NCI-H524 treated with DMSO at 0.1 percent for 48 hours (cell line): ENCODE measurements at regions not wholly inside any gene's neighbourhood (a gene's known extent, or its start where the extent isn't known, plus 50 kb on each side); places are given as distances from the start of the nearest gene placed in this dataset.

ENCODE experiments used
- DNase-seq: peaks from one replicate; lab custom pipeline; 2025; lab: John Stamatoyannopoulos, UW

GRCh38 chr5:167485061-167485774 is 806.2 kb upstream of the WWC1 start:
- DNase-seq, result no peak

DNA sequence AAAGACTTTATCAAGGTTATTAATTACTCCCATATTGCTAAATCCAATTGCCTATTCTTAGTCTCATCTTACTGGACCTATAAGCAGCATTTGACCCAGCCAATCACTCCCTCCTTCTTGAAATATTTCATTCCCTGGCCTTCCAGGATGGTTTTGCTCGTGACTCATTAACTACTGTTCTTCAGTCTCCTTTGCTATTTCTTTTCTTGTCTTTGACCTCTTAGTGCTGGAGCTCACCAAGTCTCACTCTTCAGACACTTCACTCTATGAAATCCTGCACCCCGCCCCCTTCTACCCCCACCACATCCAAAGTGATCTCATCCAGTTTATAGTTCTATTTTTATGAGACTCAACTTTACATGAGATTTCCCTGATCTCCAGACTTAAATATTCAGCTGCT is 803.1 kb upstream of the WWC1 start:
- no peak for DNase-seq

- DNase-seq, result no peak
Measured at GRCh38 chr5:167489202-167489601, 802.2 kb upstream of the WWC1 start.

GRCh38 chr5:167503926-167504720 is 787.3 kb upstream of the WWC1 start:
- DNase-seq, result no peak

DNA sequence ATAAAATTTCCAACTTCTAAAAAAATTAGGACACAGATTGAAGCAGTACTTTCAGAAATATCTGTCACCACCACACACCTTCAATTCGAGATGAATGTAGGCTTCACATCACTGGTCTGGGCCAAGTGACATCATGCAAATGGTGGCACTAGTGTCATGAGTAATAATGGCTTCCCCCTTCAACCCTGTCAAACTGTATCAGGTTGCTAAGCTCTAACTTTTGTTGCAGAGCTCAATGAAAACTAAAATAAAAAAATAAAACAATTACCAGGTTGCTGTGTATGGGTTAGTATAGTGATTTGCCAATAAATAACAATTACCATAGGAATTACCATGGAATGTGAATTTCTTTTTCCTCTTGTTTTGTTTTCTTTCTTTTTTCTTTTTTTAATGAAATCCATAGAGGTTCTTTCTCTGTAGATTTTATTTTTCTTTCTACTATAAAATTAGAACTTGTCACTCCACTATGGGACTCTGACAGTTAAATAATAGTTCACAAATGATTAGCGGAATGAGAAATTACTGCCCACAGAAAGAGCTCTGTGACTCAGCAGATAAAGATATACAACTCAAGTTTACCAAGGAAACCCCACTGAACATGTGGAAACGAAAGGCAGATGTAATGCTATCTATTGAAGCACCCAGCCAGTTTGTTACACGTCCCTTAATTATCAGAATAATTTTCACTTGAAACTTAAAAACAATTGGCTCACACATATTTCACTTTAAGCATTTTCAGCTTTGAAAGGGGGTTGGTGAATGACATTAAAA is 783.8 kb upstream of the WWC1 start:
- no peak for DNase-seq

- no peak for DNase-seq
Measured at GRCh38 chr5:167509076-167509475, 782.4 kb upstream of the WWC1 start.

DNA sequence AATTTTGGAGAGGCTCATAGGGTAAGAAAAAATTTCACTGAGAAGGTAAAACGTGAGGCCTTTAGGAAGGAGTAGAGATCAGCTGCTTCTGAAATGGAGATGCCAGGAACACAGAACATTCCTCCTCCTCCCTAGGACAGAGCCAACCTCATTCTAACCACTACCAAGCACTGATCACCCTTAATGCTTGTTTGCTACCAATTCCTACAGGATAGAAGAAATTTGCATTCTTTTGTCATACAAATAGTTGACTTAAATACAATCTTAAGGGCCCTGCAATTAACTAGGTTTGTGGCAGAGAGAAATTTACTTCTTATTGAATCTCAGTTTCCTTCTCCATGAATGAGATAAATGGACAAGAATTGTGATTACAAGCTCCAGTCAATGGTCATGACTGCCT is 780.2 kb upstream of the WWC1 start:
- DNase-seq, result no peak

GRCh38 chr5:167512111-167512510 is 779.3 kb upstream of the WWC1 start:
- DNase-seq, result no peak

DNA sequence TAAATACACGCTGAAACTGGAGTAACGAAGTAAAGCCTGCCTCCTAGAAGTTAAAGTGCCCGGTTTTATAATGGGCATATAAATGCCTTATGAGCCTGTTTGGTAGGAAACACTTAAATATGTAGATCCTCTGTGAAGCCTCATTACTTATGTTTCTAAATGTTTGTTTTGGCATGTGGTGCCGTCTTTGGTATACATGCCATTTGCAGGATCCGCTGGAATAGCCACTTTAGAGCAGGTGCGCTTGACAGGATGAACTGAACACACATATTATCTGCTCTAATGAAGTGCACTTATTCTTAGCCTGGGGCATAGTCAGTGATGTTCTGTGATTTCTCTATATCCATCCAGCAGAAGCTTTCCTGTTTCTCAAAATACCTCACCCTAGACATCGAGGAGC is 778.1 kb upstream of the WWC1 start:
- peak; percentile 7 for DNase-seq

- no peak for DNase-seq
Measured at GRCh38 chr5:167514461-167514860, 777.0 kb upstream of the WWC1 start.

- no peak for DNase-seq
Measured at GRCh38 chr5:167525004-167525403, 766.4 kb upstream of the WWC1 start.

- DNase-seq, result no peak
Measured at GRCh38 chr5:167528651-167529050, 762.8 kb upstream of the WWC1 start.

- no peak for DNase-seq
Measured at GRCh38 chr5:167530548-167530947, 760.9 kb upstream of the WWC1 start.

DNA sequence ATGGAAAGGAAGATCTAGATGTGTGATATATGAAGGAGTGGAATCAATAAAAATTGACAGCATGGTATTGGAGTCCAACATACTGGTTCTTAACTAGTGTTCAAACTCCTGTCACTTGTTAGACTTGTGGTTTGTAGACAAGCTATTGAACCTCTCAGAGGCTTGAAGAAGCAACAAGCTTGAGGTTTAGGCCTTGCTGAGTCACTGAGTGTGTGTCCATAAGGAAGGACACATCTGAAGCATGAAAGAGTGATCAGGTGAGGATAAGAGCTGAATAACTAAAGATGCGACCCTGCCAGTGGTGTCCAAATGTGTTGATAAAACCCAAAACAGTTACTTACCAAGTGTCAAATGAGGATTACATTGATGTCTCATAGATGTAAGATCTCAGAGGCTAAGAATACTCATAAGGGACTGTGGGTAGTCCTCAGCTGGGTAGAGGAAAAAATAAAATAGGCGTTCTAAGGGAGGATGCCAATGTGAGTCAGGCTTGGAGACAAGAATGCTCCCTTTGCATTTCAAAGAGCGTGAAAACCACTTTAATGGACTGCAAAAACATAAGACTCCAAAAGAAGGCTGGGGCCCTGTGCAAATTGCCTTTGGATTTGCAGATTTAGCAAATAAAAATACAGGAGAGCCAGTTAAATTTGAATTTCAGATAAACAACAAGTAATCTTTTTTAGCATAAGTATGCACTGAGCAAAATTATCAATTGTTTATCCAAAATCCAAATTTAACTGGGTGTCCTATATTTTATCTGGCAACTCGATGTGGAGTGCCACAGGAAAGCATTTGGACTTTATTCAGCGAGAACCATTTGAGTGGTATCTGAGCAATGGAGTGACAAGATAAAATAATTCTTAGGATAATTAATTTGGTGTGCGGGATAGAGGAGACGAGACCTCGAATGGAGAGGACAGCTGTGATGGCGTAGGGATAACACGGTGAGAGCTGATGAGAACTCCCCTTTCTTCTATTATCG is 757.3 kb upstream of the WWC1 start:
- DNase-seq, result no peak

- DNase-seq, result no peak
Measured at GRCh38 chr5:167539747-167540146, 751.7 kb upstream of the WWC1 start.

DNA sequence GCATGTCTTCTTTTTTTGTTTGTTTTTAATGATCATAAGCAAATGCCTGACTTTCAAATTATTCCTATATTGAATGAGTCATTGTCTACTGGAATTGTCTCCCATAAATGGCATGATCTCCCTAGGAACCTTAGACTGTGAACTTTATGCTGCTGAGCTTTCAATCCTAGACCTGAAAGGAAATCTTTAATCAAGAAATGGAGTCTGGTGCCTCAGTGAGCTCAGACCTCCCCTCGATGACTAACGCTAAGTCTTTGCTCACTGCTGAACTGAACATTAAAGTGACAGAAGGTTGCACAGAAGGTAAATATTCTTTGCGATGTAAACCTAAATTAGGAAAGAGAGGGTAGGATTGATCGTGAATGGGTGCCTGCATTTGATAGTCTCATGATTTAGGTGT is 745.2 kb upstream of the WWC1 start:
- no peak for DNase-seq

DNA sequence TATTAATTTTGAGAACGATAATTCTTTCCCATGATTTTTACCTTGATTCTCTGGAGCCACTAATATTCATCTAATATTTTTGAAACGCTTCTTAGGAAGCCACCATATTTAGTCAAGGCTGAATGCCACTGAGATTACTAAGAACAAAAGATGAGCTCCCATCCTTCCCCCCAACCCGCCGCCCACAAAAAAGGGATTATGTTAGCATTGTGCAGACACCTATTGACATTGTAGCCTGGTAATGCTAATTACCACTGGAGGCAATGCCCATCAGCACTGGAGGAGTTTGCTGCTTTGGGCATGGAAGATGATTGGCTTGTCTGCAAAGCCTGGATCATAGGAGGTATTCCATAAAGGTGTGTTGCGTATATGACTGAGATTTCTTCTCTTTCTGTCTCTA is 739.1 kb upstream of the WWC1 start:
- DNase-seq, result no peak

DNA sequence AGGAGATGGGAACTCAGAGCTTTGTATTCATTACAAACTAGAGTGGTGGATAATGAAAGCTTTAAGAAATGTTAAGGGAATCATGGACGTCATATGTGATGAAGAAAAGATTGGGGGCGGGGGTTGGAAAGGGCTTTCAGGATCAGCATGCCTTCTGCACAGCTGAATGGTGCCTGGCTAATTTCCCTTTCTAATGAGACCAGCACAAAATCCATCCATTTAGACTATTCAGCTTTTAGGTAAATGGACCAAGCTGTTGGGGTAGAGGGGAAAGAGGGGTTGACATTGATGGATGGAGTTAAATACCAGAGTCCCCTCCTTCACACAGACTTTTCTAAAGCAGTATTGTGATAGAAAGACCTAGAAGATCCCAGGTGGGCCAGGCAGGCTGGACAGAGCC is 737.9 kb upstream of the WWC1 start:
- no peak for DNase-seq

GRCh38 chr5:167554564-167555290 is 736.7 kb upstream of the WWC1 start:
- DNase-seq, result no peak

DNA sequence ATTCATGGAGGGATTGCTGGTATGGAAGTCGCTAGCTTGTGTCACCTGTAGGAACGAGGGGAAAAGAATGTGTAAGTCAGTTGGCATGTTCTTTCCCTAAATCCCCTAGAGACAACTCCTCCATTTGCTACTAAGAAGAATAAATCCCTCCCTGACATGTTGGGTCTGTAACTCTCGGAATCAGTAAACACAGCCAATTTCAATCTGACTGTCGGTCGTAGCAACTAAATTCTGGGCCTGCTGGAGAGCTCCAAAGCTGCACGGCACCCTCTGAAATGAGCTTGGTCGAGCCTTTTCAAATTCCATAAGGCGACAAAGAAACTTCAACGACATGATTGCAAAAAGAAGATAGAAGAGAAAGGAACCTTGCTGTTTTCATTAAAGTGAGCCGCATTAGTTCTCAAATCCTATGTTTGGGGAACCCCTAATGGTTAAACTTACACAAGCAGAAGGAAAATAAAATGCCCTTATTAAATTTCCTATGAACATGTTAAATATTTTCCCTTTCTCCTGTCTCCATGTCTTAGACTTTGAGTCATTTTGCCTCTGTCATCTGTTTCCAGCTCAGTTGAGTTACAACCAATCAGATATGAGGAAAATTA is 735.8 kb upstream of the WWC1 start:
- DNase-seq, result no peak

DNA sequence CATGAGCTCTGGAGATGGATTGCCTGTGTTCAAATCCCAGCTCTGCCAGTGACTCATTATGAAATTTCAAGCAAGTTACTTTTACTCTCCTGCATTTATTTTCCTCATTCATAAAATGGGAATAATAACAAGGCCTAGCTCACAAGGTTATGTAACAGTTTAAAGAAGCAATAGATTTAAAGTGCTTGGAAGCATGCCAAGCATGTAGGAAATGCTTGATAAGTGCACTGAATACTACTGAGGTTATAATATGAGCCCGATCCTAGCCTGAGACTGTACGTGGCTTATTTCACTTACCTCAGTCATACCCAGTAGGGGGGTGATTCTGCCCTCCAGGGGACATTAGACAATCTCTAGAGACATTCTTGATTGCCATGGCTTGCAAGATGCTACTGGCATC is 734.1 kb upstream of the WWC1 start:
- no peak for DNase-seq
